SK-N-MC (cell line): ENCODE measurements at regions not wholly inside any gene's neighbourhood (a gene's known extent, or its start where the extent isn't known, plus 50 kb on each side); places are given as distances from the start of the nearest gene placed in this dataset.

Source experiments
- EZH2 ChIP-seq: fragments of 200-600 bp; sonication (generic); IDR thresholded peaks from one replicate; pipeline ENCODE4 v1.6.1; 2017; ENCODE audit warnings: antibody characterized with exemption
- POLR2AphosphoS5 ChIP-seq: IDR thresholded peaks from 2 replicates; pipeline ENCODE4 v1.6.1; 2012; ENCODE audit warnings: mild to moderate bottlenecking, low read depth, low read length, borderline replicate concordance

- TF ChIP-seq EZH2 (no peak), POLR2AphosphoS5 (no peak)
Observed at GRCh38 chr19:30645946-30646577, 273.9 kb downstream of the ZNF536 start.
